ENCODE measurements at regions not wholly inside any gene's neighbourhood (a gene's known extent, or its start where the extent isn't known, plus 50 kb on each side); places are given as distances from the start of the nearest gene placed in this dataset.

DNA sequence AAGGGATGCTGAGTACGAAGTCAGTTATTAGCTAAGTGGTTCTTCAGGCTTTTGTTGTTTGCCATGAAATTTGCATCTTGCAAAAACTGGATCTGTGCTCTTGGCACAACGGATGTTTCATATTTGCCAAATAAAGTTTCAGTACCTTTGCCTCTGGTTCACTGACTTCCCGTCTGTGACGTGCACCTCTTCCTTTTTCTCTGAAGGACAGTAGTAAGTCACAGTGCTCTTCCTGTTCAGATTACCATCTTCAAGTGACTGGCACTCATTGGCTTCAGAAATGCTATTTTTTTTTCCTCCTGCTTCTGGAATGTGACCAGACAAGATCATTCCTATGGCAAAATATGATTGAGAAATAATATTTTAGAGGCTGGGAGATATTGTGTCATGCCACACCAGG is 75.9 kb upstream of the GREM2 start:
- Mint-ChIP-seq H3K4me3 (ENCODE audit: unreplicated experiment) (no peak overlapping the region), H3K4me1 (ENCODE audit: low read depth, unreplicated experiment) (peaks cover 7% of the 10 kb centered on the region), H3K27ac (ENCODE audit: unreplicated experiment) (no peak overlapping the region), H3K36me3 (ENCODE audit: insufficient read depth, unreplicated experiment) (no peaks in the 10 kb centered on the region), H3K27me3 (ENCODE audit: insufficient read depth, unreplicated experiment) (no peaks in the 10 kb centered on the region), H3K9me3 (ENCODE audit: unreplicated experiment) (no peaks in the 10 kb centered on the region)
- no TSS peak for BruUV-seq (replicated peaks)
- Histone ChIP-seq H3K4me1 (0 out of 2 replicates have a peak, but pooled peaks cover 4% of the 10 kb centered on the region), H3K27me3 (replicated peaks; ENCODE audit: control insufficient read depth, insufficient read depth, low read length) (no peaks in the 10 kb centered on the region), H3K36me3 (ENCODE audit: control insufficient read depth, insufficient read depth, low read length) (no peaks in the 10 kb centered on the region), H3K9me3 (no peaks in the 10 kb centered on the region), H3K4me3 (ENCODE audit: low read depth, low read length) (no peak overlapping the region)
- POLR2A ChIA-PET, result no interaction called here
- peak in 1 of 2 experiments; percentile 3 for DNase-seq
- TF ChIP-seq, protein P1, sequence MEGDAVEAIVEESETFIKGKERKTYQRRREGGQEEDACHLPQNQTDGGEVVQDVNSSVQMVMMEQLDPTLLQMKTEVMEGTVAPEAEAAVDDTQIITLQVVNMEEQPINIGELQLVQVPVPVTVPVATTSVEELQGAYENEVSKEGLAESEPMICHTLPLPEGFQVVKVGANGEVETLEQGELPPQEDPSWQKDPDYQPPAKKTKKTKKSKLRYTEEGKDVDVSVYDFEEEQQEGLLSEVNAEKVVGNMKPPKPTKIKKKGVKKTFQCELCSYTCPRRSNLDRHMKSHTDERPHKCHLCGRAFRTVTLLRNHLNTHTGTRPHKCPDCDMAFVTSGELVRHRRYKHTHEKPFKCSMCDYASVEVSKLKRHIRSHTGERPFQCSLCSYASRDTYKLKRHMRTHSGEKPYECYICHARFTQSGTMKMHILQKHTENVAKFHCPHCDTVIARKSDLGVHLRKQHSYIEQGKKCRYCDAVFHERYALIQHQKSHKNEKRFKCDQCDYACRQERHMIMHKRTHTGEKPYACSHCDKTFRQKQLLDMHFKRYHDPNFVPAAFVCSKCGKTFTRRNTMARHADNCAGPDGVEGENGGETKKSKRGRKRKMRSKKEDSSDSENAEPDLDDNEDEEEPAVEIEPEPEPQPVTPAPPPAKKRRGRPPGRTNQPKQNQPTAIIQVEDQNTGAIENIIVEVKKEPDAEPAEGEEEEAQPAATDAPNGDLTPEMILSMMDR (IDR thresholded peaks at IDR 0.05; ENCODE audit: insufficient read depth in 1 of 2, low read depth in 1 of 2, low read length in 1 of 2, severe bottlenecking in 1 of 2, unreplicated experiment in 1 of 2), result no peak
- intact Hi-C loops (cut with micrococcal nuclease; ENCODE audit: unreplicated experiment), result no loop called here
- CTCF ChIA-PET, result no interaction called here

DNA sequence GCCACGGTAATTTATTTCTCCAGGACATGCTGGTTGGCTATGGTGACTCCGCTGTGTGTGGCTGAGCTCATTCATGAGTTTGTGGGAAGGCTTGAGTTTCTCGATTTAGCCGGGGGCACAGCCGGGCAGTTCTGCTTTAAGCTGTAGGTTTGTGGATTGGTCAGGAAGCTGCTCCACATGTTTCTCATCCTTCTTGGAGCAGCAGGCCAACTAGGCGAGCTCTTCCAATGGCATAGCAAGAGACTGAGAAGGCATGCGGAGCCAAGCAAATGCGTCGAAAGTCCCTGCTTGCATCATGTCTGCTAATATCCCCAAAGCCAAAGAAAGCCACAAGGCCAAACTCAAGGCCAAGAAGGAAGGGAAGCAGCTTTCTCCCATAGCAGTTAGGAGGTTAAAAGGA is 71.6 kb upstream of the GREM2 start:
- CTCF ChIA-PET, result no interaction called here

DNA sequence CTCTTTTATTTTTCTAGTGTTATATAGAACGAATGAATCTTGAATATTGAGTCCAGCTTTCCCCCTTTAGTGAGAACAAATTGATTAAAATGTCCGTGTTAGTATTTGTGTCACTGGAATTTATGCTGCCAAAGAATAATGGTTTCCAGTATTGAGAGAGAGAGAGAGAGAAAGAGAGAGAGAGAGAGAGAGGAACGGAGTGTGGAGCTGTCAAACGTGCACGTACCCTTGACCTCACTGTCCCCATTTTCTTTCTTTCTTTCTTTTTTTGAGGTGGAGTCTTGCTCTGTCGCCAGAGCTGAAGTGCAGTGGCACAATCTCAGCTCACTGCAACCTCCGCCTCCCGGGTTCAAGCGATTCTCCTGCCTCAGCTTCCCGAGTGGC is 70.9 kb upstream of the GREM2 start:
- DNase-seq, result no peak
- POLR2A ChIA-PET, result no interaction called here
- Histone ChIP-seq H3K9me3 (no peaks in the 10 kb centered on the region; the same call in 1 of the 2 replicates), H3K4me1 (no peaks in the 10 kb centered on the region), H3K36me3 (ENCODE audit: control insufficient read depth, insufficient read depth, low read length) (no peaks in the 10 kb centered on the region), H3K27me3 (replicated peaks; ENCODE audit: control insufficient read depth, insufficient read depth, low read length) (no peaks in the 10 kb centered on the region), H3K4me3 (ENCODE audit: low read depth, low read length) (no peak overlapping the region)
- no peaks in the 10 kb centered on the region for H3K27me3 Mint-ChIP-seq (ENCODE audit: insufficient read depth, unreplicated experiment)
- CTCF ChIA-PET, result interaction anchor here (0.6 kb wide), 1 partner anchor 71 kb away, joined by 3 read pairs; the partner anchor contains the start of gene GREM2
- intact Hi-C loops (cut with micrococcal nuclease; ENCODE audit: unreplicated experiment), result no loop called here
- BruUV-seq (replicated peaks), result no TSS peak
- H3K4me1 Mint-ChIP-seq (ENCODE audit: low read depth, unreplicated experiment), result no peaks in the 10 kb centered on the region
- TF ChIP-seq, protein P1 (IDR thresholded peaks at IDR 0.05; ENCODE audit: insufficient read depth in 1 of 2, low read depth in 1 of 2, low read length in 1 of 2, severe bottlenecking in 1 of 2, unreplicated experiment in 1 of 2), result no peak
- no peak overlapping the region for H3K4me3 Mint-ChIP-seq (ENCODE audit: unreplicated experiment)
- no peaks in the 10 kb centered on the region for H3K9me3 Mint-ChIP-seq (ENCODE audit: unreplicated experiment)
- no peak overlapping the region for H3K27ac Mint-ChIP-seq (ENCODE audit: unreplicated experiment)
- H3K36me3 Mint-ChIP-seq (ENCODE audit: insufficient read depth, unreplicated experiment), result no peaks in the 10 kb centered on the region

More for the DNA sequence above, 71.6 kb upstream of the GREM2 start:
- no peaks in the 10 kb centered on the region for H3K27me3 Mint-ChIP-seq (ENCODE audit: insufficient read depth, unreplicated experiment)
- BruUV-seq (replicated peaks), result no TSS peak
- H3K4me1 Mint-ChIP-seq (ENCODE audit: low read depth, unreplicated experiment), result no peaks in the 10 kb centered on the region
- no peaks in the 10 kb centered on the region for H3K36me3 Mint-ChIP-seq (ENCODE audit: insufficient read depth, unreplicated experiment)
- Histone ChIP-seq H3K36me3 (ENCODE audit: control insufficient read depth, insufficient read depth, low read length) (no peaks in the 10 kb centered on the region), H3K9me3 (no peaks in the 10 kb centered on the region; the same call in 1 of the 2 replicates), H3K4me3 (ENCODE audit: low read depth, low read length) (no peak overlapping the region), H3K27me3 (replicated peaks; ENCODE audit: control insufficient read depth, insufficient read depth, low read length) (no peaks in the 10 kb centered on the region), H3K4me1 (no peaks in the 10 kb centered on the region)
- intact Hi-C loops (cut with micrococcal nuclease; ENCODE audit: unreplicated experiment), result no loop called here
- POLR2A ChIA-PET, result no interaction called here
- TF ChIP-seq, protein P1 (IDR thresholded peaks at IDR 0.05; ENCODE audit: insufficient read depth in 1 of 2, low read depth in 1 of 2, low read length in 1 of 2, severe bottlenecking in 1 of 2, unreplicated experiment in 1 of 2), result no peak
- H3K4me3 Mint-ChIP-seq (ENCODE audit: unreplicated experiment), result no peak overlapping the region
- no peaks in the 10 kb centered on the region for H3K9me3 Mint-ChIP-seq (ENCODE audit: unreplicated experiment)
- H3K27ac Mint-ChIP-seq (ENCODE audit: unreplicated experiment), result no peak overlapping the region
- DNase-seq, result no peak

Data from Caco-2 (cell line).